ENCODE measurements at regions not wholly inside any gene's neighbourhood (a gene's known extent, or its start where the extent isn't known, plus 50 kb on each side); places are given as distances from the start of the nearest gene placed in this dataset.

DNA sequence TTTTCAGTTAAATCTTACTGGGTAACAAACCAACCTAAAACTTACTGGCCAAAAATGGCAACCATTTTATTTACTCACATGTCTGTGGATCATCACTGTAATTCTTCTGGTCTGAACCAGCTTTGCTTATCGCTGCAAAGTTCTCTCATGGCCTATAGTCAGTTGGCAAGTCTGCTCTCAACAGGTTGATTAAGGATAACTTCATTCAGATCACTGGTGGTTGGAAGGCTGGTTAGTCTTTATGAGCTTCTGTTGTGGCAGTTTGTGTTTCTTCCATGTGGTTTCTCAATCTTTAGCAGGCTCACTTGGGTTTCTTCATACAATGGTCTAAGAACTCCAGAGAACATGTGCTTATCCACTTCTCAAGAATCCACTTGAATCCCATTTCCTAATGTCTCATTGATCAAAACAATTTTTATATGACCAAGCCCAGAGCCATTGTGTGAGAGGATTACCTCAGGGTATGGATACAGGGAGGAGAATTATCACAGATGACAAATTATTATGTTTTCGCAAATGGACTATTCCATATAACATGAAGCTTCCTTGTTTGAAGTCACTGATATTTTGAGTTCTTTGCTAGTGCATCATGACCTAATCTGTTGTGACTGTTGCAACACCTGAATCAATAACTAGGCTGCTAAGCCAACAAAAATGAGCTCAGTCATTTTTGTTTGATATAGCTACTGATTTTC is 155.4 kb upstream of the BMP2 start:
- DNase-seq = no peak

DNA sequence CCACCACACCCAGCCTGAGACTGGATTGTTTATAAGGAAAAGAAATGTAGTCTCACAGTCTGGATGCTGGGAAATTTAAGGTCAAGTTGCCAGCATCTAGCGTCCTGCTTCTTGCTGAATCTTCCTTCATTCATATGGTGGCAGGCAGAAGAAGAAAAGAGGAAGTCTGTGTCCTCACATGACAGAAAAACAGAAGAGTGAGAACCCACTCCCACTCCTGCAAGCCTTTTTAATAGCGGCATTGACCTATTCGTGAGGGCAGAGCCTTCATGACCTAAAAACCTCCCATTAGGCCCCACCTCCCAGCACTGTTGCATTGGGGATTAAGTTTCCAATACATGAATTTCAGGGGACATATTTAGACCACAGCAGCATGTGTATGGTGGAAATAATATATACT is 160.8 kb upstream of the BMP2 start:
- DNase-seq = no peak

DNA sequence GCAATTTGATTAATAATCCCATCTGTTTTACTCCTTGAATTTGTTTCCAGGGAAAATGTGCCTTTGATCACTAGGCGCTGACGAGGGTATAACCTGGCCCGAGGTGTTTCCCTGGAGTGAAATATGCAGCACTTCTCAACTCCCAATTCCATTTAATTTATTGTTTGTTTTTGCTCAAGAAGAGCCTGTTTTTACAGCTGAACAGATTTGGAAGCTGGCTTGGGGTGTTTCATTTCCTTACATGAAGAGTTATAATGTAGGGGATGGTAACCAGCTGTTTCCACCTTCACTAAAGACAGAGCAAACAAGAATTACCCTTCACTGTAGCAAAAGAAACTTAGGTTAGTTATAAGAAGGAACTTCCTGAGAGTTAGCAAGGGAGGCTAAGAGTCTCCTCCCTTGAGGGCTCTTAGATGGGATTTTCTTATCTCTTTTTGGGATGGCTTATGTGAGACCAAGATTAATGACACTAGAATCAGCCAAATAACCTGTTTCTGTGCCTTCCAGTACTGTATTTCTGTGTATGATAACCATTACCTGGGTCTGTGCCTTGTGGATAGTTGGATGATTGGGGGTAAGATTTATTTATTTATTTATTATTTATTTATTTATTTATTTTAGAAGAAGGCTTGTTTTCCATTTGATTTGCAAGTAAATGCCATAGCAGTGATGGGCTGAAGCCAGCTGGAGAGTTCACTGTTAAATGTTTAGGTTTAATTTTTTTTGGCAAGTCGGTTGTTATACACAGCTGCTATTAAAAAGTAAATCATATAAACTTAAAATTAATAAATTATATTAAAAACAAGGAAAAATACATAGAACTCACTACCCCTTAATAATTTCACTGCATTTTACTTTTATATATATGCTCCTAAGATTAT is 162.2 kb upstream of the BMP2 start:
- DNase-seq = no peak

DNA sequence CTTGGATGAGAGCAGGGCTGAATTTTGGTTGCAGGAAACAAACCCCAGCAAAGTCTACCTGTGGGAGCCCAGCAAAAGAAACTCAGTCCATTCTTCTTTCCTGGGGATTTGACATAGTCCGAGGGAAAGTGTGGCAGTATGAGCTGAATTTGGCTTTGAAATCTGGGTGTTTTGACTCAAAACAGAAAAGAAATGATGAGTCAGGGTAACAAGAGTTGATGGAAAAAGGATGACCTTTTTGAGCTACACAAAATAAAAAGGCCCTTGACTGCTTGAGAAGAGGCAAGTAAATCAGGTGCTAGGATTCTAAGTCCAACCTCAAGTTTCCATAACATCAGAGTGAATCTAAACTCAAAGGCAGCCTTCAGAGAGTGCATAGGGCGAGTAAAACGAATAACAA is 163.3 kb upstream of the BMP2 start:
- DNase-seq = no peak

DNA sequence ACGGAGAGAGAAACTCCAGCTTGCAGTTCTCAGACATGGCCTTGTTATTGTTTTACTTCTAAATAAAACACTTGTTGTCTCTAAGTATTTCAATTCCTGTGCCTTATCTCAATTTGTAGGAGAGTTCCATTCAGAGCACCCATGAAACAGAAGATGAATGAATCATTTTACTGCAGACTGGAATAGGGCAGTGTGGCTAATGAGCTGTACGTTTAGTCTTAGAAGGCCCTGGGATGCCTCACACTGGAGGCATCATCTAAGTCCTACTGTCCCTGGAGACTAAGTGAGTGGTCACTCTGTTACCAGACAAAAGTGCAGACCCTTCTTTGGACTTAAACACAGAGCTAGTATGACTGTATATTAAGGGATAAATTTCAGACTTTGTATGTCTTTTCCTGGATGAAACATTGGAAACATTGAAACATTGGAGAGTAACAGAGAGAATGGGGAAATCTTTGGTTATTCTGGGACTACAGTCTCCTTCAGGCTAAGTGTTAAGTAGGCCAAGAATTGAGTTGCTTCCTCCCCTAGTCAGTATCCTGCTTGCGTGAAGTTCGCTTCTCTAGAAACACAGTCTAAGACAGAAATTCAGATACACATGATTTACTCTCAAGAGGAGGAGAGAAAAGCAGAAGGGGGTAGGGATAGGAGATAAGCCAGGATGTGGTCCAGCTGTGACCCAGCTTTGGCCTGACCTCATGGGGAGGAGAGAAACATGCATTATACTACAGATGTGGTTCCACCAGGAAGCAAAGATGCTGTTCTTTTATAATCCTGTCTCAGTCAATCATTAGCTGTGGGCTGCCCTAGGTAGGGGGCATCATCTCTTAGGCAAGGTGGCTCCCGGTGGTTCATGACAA is 167.4 kb upstream of the BMP2 start:
- no peak for DNase-seq

DNA sequence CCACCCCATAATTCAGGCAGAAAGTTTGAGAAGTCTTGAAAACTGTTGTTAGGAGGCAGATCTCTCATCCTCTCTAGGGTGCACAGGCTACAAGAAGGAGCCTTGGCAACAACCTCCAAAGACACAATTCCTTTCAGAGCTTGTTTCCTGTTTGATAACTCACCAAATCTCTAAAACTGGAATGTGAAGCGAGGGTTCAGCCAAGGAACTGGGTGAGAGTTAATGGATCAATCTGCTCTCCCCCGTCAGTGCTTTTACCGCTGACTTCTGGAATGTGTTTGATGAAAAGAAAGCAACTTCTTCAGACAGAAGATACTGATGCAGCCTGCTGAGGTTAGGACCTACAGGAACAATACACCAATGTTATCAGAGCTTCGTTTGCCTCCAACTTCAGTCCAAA is 171.8 kb upstream of the BMP2 start:
- DNase-seq = no peak

DNA sequence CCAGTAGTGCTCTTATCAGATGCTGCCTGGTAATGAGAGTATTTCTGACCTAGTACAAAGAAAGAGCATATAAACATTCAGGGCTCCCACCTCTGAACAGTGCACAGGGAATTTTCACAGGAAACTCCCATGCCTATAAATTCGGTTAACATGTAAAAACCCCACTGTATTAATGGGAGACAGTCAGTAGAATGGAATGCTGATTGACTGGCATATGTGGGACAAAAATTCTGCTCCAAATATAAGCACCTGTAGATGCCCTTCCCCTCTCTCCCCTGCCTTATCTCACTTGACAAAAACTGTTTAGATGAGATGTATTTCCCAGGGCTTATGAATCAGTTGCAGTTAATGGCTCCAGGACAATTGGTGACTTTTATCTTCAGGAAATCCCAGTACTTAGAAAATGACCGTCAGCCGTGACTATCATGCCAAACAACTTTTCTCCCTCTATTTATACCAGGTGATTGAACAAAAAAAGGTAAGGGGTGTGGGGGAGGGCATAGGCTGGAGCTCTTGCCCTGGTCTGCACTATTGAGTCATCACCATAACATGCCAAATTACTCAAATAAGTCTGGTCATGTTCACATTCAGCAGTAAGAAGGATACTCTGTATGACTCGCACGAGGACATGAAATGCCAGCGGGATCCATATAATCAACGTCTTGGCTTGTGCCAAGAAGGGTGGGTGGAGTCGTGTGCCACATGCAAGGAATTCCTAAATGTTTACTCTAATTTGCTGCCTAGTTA is 176.4 kb upstream of the BMP2 start:
- DNase-seq = no peak

DNA sequence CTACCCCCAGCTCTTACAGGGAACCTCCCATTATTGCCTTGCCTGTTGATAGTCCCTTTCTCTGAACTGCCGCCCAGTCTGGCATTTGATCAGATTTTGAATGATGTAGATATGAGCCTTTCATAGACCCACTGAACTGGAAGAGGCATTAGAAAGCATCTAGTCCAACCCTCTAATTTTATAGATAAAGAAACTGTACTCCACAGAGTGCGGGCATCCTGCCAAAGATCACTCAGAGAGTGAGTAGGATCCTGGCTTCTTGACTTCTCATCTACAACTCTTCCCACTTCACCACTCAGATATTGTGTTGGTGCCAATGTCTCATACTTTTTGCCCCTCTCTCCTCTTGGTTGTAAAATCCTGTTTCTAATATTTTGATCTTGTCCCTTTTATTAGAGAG is 179.2 kb upstream of the BMP2 start:
- no peak for DNase-seq

DNA sequence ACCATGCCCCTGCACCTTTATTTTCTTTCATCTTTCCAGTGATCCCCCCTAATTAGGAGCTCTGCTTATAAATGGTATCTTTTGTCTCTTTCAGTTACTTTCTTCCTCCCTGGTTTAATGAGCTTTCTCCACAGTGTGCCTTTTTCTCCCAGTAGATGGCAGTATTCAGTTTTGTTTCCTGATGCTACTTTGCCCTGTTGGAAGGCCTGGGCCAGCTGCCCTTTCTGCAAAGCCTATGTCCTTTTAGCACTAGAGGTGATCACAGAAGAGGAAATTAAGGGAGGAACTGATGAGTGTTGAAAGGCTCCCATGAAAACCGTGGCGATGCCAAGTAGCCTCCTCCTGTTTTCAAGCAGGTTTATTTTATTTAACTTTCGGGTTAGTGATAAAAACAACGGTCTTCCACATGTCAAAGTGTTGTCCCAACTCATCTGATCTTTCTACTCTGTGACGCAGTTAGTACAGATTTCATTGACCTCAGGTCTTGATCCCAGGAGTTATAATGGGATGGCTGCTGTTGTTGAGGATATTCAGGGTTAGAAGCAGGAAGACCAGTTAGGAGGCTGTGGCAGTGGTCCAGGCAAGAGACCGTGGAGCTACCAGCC is 184.2 kb upstream of the BMP2 start:
- no peak for DNase-seq

DNA sequence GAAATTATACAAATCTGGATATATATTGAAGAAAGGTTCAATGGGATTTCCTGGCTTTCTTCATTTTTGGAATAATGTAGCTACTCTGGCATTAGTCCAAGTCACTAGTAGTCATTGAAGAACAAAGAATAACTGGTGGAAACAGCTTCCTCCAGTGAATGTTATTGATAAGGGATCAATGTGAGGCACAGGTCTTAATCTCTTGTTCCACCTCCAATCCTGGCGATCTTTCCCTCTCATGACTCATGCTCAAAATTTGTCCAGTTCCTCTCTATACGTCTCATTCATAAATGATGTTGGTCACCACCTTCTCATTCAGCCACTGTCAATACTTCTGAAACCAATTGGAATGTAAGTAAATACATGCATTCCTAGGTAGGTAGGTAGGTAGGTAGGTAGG is 185.0 kb upstream of the BMP2 start:
- DNase-seq = no peak

DNA sequence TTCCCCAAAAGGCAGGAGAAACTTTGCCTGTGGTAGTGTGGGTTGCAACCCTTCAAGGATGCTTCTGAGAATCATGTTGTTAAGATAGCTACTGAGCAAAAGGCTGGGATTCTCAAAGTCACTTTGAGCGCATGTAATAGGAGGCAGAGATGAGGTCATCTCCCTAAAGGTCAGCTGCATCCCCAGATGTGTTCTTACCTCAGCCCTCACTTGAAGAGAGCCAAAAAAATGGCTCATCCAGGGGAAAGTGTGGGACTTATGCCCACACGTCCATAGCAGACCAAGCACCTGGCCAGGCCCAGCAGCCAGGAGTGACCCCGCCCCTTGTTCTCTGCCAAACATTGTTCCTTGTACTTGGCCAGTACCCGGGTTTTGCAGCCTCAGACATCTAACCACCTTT is 187.0 kb upstream of the BMP2 start:
- DNase-seq = no peak

DNA sequence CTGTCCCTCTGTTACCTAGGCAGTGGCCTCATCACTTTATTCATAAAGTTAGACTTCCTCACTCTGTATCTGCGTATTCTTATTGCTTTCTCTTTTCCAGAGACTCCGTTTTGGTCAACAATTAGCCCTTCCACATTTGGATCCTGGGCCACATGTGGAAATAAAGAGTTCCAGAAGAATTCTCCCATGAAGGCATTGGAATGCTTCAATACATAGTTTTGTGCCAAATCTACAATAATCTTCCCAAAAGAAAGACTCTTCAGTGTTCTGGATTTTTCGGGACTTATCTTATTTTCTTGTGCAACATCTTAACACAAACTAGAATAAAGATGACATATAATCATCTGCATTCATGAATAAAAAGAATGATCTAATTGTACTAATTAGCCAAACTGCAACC is 187.7 kb upstream of the BMP2 start:
- no peak for DNase-seq

DNA sequence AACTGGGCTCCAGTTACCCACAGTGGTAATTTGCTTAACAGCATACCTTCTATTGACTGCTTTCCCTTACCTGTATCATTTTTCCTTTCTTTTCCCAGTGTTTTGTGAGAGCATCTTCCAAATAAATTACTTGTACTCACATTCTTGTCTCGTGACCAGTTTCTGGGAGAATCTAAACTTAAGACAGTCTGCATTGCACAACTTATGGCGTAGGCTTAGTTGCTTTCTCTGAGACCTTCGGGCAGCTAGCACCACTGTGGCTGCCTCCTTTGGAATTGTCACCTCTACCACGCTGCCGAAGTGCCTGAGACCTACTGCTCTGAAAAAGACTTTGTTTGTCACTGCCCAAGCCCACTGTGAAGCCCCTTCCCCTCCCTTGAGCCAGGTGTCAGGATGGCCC is 188.1 kb upstream of the BMP2 start:
- DNase-seq = no peak

DNA sequence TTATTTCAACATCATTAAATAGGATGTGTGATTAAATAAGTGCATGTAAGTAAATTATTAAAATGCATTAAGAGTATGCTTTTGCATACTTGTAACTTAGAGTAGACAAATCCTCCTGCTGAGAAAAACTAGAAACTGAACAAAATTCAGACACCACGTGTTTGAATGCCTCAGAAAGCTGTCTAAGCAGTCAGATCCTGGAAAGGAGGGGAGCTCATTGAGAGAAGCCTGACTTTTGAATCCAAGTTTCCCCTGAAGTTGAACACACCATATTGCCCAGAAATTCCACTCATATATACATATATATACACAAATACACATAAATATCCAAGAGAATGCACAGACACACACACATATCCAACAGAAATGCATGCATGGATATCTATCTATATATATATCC is 190.0 kb upstream of the BMP2 start:
- no peak for DNase-seq

DNA sequence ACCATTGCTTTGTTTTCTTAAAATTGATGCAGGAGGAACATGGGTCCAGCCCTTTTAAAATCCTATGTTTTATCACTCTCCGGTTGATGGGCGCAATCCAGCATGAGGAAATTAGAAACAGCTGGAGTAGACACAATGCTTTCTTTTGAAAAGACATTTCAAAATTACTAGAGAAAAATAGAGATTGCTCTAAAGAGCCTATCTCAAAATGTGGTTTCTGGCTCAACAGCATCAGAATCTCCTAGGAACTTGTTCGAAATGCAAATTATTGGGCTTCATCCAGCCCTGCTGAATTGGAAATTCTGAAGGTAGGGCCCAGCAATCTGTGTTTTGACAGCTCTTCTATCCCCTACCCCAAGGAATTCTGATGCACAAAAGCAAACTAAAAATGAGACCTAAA is 190.8 kb upstream of the BMP2 start:
- DNase-seq = no peak

DNA sequence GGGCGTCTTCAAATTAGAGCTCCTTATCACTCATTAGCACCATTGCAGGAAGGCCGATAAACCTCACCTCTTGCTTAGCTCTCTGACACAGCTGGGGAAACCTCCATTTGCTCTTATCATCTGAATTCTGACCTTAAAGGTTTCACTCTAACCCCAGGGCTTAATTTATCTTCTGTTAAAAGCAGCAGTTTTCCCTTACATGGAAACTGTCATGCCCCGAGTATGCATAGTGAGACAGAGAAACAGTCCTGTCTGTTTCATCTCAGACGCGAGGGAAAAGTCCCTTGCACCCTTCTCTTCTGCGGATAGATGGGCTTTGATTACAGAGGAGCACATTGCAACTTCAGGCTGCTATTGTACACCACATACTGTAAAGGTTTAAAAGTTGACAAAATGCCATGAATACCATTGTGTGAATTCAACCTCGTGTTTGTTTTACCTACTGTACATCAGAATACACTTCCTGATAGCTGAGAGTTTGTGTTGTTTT is 191.5 kb upstream of the BMP2 start:
- DNase-seq = no peak

DNA sequence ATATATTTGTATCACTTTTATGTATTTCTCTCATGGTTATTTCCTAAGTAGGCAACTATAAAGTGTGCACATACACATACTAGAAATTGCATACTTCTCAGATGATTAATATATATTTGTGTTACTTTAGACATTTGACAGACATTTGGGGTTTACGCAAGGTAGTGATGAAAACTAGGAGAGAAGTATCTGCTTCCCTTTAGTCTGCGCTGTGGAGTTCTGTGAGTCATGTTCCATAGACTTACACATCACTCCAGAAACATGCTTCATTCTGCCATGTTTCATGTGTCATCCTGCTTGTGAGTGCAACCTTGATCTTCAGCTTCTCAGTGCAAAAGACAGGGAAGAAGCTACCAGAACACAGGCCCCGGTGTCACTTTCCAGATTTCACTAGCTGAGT is 200.7 kb upstream of the BMP2 start:
- DNase-seq = no peak

DNA sequence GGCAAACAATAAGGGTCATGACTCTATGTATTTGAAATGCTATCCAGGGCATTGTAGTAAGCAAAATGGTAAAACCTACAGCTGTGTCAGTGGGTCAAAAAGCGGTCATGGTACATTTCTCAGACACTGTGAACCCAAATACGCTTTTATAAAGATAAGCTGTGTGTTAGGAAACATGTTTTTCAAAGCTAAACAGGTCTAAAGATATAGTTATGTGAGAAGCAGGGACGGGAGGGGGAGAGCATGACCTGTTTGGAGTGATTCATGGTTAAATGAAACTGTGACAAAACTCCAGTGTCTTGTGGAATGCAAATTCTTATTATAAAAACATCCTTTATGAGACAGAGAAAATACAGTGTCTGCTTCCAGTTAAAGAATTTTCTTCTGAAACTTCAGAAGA is 205.4 kb upstream of the BMP2 start:
- DNase-seq = no peak

DNA sequence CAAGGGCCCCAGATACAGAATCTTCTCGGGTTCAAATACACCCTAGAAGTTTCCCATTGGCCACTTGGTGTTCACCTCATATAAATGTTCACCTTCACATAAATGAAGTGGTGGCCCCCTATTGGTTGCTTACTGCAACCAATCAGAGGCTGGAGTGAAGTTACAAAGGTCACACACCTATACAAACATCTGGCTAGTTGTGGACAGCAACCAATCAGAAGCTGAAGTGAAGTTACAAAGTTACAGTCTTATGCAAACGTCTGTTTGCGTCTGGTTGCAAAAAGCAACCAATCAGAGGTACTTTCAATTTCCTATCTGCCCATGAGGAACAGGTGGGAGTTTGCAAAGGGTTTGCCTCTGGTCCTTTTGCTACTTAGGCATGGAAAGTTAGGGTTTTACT is 206.5 kb upstream of the BMP2 start:
- no peak for DNase-seq

DNA sequence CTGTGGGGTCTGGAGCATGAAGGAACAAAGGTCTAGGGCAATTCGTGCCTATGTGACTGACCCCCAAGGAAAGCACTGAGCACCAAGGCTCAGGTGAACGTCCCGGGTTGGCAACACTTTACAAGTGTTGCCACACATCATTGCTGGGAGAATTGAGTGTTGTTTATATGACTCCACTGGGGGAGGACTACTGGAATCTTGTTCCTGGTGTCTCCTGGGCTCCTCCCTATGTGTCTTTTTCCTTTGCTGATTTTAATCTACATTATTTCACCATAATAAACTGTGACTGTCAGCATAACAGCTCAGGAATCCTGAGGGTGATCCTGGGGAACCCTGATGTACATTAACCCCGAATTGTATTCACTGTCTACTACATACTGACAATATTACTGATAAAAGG is 207.7 kb upstream of the BMP2 start:
- no peak for DNase-seq

DNA sequence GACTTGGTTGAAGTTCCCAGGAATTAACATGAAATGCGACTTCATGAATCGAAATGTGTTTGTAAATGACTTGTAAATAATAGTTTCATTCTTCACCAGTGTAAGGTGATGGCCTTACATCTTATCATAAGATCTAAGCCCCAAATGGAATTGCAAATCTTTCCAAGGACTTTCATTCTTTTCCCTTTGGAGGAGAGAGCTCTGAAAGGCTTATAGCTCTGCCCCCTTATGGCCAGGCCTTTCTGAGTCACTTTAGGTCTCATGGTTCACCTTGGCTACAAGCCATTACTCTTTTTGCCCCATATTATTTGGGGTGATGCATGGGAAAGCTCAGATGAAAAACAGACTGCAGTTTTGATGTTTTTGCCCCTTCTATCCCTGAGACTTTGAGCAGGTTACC is 209.1 kb upstream of the BMP2 start:
- DNase-seq = no peak

DNA sequence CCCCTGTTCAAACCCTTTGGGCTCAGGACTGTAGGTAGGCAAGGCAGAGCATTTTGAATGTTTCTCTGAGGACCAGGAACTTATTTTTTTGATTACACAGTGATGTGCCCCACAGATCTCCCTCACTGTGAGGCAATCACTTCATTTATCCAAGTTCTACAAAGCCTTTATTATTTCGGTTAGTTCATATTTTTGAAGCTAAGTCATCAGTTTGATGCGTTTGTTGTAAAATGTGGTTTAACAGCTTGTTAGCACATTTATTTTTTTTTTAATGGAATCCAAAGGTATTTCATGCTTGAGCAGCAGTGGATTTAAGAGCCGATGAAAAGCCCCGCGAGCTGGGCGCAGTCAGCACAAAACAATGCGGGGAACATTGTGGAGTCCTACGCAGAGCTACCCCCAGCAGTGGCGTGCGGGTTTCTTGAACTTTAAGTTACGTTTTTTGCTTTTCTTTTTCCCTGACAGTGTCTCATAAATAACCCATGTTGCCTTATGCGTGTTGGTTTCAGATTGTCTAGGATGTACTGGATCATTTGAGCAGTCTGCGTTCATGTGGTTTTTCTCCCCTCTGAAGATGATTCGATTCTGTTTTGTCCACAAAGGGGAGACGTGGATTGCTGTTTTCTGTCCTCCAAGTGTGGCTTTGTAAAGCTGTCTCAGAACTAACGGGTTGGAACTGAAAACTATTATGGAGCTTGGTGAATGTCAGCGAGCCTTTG is 233.6 kb upstream of the BMP2 start:
- no peak for DNase-seq
